CD4-positive, alpha-beta T cell treated with Interleukin-12 subunit alpha and Interleukin-12 subunit beta, for 1 hour (primary cell): ENCODE measurements at regions not wholly inside any gene's neighbourhood (a gene's known extent, or its start where the extent isn't known, plus 50 kb on each side); places are given as distances from the start of the nearest gene placed in this dataset.
"Not testable (repeated sequence)": the region's sequence is repeated elsewhere in the genome, so short reads cannot be mapped to it uniquely, and the experiment has no call there.

Experiments
- DNase-seq: peaks from one replicate; pipeline ENCODE4 v3.0.0-alpha.2; 2020

DNA sequence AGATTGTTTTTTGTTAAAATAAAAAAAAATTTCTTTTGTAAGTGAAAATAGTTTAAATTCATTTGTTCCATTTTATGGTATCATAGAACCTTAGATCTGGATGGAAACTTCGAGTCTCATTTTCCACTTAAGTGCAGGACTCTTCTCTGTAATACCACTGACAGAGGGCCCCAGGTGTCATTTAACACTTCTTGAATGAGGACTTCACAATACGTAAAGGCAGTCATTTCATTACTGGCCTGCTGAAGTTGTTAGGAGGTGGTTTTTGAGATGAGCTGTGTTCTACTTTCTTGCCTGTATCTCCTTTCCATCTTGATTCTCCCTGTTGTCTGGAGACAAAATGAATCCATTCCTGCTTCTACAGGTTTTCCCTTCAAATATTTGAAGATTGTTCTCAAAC, 455.3 kb downstream of the DMRT2 start:
- no peak for DNase-seq

DNA sequence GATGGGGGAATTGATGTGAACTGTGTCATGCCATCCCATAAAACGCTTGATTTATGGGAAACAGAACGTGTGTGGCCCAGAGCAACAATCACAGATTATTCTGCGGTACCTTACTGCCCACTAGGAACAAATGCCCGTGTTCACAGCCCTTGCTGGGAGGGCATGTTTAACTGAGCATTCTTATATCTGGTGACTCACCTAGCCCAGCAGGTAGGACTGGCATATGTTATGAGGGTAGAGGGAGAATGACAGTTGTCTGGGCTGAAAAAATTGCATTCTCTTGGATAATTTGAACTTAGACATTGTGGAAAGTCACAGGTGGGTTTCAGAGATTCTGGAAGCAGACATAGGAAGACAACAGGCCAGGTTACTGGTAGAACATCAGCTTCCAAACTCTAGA, 460.6 kb downstream of the DMRT2 start:
- DNase-seq = no peak

DNA sequence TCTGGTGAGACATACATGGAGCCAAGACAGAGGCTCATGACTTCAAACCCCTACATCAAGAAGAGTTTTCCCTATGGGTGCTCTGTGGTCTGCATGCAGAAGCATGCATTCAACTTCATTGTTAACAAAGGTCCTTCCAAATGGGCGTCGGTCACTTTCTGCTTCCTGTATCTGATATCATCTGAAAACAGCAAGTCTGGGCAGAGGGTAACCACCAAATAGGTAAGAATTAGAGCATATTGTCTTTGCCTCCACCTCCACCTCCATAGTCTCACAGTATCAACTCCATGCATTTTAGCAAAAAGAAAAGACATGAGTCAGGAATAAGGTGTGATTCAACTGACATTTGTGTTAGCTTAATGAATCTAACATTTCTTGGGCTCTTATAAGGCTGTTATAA, 462.9 kb downstream of the DMRT2 start:
- no peak for DNase-seq

DNA sequence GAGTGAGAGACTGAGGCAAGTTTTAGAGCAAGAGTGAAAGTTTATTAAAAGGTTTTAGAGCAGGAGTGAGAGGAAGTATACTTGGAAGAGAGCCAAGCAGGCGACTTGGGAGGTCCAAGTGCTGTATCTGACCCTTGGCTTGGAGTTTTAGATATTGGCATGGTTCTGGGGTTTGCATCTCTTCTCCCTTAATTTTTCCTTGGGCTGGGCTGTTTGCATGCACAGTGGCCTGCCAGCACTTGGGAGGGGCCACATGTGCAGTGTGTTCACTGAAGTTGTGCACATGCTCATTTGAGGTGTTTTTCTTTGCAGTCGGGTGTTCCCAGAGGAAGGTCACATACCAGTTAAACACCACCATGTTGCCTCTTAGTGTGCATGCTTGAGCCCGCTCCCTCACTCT, 464.1 kb downstream of the DMRT2 start:
- DNase-seq = no peak

DNA sequence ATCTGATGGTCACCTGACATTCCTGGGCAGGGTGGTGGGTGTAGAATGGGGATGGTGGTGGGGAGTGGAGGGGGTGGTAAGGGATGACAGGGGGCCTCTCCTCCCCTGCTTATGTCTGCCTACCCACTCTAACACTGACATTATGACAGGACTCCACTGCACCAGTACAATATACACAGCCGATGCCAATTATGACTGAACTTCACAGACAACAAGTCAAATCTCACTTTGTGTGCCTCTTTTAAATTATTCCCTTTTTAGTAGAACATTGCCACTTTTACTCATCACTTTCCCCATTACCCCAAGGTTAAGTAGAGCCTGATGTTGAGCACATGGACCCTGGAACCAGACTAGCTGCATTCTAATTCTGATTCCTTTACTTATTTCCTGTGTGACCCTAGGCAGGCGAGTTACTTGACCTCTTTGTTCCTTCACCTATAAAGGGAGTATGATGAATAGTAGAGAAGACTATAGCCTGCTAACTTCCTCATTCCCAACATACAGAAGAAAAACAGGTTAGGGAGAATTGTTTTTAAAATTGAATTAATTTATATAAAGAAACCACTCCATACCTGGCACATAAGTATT, 464.7 kb downstream of the DMRT2 start:
- DNase-seq = no peak

DNA sequence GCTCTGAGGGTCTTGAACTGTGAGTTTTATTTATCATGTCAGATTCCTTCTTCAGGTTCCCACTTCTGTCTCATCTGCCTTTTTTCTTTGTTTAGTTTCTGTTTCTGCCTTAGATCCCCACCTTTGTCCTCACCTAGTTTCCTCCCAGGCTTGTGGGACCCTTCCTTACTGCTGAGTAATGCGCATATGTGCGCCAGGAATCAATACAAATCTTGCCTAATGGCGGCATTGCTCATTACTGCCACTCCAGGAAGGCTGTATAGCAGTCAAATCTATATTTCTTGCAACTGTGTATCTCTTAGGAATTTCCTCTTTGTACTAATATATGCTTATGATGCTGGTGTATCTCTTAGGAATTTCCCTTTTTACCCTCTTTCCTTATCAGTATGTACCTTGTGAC, 465.4 kb downstream of the DMRT2 start:
- no peak for DNase-seq

DNA sequence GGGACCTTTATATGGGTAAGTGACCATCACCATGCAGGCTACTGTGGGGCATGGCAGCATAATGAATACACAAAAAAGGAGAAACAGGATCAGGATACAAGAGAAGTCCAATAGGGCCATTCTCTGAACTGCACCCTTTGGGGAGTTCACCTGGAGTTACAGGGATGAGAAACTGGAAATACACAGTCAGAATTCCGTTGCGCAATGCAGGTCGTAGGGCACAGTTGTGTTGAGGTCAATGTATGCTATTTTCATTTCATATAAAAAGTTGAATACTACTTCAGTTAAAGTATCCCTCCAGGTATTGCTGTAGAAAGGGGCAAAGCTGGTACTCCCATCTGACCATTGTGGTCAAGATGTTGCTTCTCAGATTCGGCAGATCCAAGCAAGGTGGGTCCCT, 471.4 kb downstream of the DMRT2 start:
- no peak for DNase-seq

DNA sequence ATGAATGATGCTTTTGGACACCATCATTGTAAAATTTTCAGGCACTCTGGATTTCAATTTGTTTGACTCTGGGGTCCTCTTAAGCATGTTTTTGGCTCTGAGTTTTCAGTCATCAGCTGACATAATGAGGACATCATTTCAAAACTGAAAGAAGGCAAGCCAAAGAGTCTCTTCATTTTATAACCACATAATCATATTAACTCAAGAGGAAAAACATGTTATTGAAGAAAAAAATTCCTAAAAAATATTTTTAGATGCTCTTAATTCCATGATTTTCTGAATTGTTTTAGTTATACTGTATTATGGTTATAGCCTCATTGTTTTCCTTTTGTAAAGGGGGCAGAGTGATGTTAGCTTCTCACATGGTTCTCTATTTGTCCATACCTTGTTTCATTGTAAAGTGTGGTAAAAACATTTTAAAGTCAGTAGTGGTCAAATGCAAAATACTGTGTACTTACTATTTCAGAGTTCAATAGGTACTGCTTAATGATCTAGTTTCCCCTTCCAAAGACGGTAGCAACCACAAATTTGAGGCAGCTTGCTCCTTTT, 472.1 kb downstream of the DMRT2 start:
- no peak for DNase-seq

DNA sequence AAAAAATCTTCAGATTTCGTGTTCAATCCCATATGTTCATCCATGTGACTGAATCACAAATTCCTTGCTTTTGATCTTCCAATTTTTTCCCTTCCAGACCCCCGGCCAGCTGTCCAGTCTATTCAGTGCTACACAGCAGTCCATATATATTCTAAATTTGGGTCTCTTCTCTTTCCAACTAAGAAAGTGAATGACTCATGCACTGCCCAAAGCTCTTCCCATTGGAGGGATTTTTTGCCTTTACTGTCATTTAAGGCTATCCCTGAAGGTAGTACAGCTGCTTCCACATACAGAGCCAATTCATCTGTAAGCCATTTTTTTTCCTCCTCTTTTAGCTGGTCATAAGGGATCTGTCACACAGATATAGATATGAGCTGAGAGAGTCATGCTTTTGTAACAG, 478.3 kb downstream of the DMRT2 start:
- DNase-seq = no peak

DNA sequence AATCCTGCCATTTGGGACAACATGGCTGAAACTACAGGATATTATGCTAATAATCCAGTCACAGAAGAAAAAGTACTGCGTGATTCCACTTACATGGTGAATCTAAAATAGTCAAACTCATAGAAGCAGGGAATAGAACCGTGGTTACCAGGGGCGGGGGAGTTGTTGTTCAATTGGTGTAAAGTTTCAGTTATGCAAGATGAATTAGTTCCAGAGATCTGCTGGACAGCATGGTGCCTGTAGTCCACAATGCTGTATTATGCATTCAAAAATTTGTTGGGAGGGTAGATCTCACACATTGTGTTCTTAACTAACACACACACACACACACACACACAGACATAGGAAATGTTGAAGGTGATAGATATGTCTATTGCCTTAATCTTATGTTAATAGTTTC, 480.5 kb downstream of the DMRT2 start:
- DNase-seq = no peak

DNA sequence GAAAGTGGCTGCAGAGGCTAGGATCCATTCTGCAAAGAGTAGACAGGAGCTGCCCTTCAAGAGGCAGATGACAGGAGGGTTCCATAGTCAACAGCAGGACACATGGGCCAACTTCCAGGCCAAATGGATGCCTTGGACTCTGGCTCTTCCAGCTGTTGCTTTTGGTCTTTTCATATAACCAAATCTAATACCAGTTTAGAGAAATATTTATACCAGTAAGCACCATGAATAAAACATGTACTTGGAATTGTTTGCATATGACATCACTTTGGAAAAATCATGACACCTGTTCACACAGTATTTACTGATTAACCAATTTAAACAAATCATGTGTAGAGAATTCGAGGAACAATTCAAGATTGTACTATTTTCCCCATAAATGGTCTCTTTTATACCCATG, 481.3 kb downstream of the DMRT2 start:
- no peak for DNase-seq

DNA sequence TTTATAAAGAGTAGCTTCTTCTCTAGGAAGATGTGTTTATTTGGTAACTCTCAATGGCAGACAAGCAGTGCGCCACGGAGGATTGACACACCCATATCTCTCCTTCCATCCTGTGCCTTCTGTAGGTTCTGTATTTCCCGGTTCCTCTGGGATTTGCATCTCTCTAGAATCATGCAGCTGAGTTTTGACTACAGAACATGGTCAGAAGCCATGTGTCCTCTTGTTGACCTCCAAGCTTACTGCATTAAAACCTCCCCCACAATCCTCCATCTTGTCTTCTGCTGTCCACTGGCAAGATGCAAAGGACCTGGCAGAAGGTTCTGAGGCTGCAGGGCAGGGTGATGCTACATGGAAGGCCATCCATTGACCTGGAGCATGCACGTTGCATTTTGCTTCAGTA, 482.0 kb downstream of the DMRT2 start:
- no peak for DNase-seq

DNA sequence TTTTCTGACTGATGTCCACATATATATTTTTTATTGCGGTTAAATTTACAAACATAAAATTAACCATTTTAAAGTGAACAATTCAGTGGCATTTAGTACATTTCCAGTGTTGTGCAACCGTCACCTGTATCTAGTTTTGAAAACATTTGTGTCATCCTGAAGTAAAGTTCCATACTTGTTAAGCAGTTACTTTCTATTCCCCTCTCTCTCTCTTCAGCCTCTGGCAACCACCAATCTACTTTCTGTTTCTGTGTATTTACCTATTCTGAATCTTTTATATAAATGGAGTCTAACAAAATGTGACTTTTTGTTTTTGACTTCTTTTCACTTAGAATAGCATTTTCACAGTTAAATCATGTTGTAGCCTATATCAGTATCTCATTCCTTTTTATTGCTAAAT, 480.1 kb upstream of the SMARCA2 start:
- no peak for DNase-seq

DNA sequence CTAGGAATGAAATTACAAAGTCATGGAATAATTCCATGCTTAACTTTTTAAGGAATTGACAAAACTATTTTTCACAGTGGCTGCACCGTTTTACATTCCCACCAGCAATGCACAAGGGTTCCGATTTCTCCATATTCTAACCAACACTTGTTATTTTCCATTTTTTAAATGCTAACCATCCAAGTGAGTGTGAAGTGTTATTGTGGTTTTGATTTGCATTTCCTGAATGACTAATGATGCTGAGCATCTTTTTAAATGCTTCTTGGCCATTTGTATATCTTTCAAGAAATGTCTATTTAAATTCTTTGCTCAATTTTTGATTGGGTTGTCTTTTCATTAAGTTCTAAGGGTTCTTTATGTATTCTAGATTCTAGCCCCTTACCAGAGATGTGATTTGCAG, 479.5 kb upstream of the SMARCA2 start:
- DNase-seq = no peak

DNA sequence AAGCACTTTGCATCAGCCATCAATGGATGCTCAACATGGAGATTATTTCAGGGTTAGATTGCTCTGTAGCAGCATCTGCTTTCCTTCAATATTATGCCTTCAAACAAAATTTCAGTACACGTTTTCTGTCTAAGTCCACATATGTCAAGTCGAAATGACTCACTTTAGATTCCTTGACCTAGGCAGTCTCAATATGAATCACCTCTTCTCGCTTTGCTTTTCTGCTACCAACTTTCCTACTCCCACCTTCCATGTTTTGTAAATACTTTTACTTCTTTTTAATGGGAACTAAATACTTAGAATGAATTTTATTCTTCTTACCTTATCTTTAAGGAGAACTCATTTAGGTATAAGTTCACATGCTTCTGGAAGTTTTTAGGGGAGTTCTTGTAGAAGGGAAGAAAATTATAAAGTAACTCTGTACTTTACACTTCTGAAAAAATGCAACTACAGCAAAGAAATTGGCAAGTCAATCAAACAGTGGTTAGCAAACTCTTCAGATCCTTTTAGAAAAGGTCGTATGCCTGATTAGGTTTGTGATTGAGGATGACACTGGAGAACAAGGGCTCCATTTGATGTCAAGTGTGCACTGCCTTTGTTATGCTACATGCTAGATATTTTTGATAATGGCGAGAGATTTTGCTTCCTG, 478.5 kb upstream of the SMARCA2 start:
- no peak for DNase-seq

DNA sequence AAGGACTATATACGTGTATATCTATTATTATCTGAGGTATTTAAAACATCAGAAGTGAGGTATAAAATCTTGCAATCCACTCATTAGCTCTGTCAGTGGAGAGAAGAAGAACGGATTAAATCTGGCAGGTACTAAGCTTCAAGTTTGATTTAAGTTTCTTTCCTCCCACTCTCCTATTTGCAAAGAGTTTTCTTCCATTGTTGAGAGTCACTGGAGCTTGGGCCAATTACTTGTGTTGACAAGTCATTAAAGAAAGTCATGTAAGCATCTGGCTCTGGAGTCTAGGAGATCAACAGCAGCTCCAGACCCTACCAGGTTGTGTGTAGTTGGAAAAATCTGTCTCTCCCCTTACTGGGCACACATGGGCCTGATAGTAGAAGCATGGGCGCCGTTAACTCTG, 476.8 kb upstream of the SMARCA2 start:
- no peak for DNase-seq

DNA sequence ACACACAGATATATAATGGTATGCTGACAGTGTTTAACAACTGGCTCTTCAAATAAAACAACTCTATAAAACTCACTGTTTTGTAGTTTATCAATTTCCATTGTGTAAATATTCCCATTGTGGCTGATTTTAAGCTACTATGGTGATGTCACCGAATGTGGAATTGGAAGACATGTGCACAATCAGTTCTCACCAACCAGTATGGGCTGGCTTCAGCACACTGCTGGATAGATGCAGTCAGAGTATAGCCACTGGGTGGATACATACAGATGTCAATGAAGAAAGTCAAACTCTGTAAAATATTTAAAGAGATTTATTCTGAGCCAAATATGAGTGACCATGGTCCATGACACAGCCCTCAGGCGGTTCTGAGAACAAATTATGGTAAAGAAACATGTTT, 475.9 kb upstream of the SMARCA2 start:
- DNase-seq = no peak

DNA sequence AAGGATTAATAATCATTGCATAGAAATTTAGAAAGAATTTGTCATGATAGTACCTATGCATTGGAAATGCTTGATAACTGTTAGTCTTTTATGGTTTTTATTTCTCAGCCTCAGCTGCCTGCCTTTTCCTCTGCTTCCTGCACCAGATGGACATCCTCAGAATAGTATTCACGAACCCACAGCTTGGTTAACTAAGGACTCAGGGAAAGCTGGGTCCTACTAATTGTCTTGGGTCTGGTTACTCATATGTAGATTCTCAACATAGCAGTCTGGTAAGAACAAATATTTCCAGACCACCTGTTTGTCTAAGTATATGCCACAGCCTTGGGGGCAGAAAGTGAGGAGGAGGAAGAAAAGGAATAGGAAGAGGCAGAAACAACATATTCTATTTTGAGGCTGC, 464.5 kb upstream of the SMARCA2 start:
- DNase-seq = no peak

DNA sequence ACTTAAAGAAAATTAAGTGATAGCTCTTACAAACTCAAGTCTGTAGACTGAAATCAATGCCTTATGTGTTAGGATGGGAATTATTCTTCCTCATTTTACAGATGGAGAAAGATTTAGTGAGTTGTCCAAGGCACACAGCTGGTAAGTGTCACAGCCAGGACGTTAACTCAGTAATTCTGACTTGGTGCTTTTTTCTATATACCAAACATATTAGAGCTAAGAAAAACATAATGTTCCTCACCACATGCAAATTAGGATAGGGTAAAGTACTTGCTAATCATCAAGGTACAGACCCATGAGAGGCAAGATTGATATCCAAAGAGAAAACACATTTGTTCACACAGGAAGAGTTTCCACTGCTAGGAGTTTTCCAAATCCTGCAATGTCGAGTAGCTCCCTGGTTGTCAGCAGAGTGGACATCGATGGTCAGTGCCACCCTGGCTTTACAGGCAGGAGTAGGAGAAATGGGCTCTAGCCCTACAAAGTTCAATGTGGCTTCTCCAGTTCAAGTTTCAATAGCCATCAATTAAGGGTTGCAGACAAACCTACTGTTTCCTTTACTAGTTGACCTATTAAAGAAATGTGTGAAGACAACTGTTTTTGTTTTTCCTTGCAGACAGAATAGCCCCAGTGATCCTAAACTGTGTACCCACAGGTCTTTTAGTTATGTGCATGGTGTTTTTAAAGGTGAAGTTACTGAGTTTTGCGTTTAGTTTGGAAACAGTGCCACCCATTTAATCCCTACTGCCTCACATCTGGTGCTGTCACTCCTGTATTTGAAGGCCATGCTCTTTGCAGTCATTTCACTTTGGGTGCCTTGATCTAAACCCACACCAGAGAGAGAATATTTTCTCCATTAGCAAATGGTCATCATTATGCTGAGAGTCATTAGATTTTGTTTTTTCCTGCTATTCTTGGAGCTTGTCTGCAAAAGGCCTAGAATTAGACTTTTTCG, 460.8 kb upstream of the SMARCA2 start:
- no peak for DNase-seq

DNA sequence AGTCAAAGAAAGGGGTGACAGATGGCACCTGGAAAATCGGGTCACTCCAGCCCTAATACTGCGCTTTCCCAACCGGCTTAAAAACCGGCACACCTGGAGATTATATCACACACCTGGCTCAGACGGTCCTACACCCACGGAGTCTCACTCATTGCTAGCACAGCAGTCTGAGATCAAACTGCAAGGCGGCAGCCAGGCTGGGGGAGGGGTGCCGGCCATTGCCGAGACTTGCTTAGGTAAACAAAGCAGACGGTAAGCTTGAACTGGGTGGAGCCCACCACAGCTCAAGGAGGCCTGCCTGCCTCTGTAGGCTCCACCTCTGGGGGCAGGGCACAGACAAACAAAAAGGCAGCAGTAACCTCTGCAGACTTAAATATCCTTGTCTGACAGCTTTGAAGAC, 456.5 kb upstream of the SMARCA2 start:
- not testable (repeated sequence) for DNase-seq

DNA sequence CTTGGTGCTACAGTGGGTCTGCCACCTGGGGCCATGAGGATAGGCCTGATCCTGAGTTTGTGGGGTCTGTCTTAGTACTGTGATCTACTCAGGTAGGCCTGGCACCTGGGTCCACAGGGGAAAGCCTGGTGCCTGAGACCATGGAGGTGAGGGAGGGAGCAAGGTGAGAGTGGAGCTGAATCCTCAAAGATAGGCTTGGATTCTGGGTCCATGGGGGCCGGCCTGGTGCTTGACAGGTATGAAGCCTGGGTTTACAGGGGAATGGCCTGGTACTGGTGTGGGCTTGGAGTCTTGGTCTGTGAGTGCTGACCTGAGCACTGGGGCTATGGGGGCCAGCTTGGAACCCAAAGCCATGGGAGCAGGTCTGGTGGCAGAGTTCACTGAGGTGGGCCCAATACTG, 439.2 kb upstream of the SMARCA2 start:
- no peak for DNase-seq

DNA sequence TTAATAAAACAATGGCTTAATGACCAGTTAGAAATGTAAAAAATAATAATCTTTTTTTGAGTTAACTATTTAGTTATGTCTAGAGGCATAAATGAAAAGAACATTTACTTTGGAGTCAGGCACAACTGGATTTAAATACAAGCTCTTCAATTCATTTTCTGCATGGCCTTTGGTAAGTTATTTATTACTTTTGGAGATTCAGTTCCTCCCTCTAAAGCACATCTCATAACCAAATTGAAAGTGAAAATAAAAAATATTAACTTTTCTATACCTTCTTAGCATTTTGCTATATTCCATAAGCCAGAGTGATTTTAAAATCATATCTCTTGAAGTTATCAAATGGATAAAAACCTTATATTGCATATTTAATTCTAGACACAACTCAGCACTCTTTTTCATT, 434.9 kb upstream of the SMARCA2 start:
- no peak for DNase-seq

DNA sequence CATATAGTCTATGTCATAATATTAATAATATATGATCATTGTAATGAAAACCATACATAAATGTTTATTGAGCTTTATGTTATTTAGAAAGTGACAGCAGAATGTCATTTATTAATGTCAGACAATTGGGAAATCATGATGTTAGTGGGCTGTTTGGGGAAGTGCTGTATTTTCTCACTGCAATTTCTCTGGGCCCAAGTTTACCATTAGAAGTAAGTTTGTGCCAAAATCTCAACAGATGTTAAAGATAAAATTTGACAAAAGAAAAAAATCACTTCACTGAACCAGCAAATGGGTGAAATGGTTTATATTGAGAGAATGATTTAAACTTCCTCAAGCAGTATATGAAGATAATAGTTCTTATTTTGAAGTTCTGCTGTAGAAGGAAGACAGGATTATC, 433.2 kb upstream of the SMARCA2 start:
- DNase-seq = no peak

DNA sequence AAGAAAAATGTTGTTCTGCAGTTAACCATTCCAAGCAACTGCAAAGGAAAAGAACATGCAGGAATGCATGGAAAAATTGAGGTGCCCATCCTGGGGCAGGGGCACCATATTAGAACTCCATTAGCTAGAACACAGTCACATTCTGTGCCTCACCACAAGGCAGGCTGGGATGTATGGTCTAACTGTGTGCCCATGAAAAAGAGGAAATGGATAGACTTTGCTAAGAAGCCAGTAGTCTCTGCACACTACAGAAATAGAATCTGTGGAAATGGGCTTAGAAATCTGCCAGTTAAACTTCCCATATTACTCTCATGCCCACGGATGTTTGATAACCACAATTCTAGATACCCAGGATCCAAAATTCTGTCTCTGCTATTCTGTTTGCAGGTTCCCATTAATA, 423.8 kb upstream of the SMARCA2 start:
- no peak for DNase-seq
